GM12878 (cell line): ENCODE measurements at regions not wholly inside any gene's neighbourhood (a gene's known extent, or its start where the extent isn't known, plus 50 kb on each side); places are given as distances from the start of the nearest gene placed in this dataset.

ENCODE experiments used
- ATAC-seq: fragments of 200-7000 bp; cut with Tn5 transposase; 3 replicates; pipeline ENCODE4 v1.9.1; 2020; ENCODE audit warnings: mild to moderate bottlenecking, moderate library complexity
- BruUV-seq: library from RNA; stranded (reverse); fragments of 400-500 nt; replicated peaks from 2 replicates; lab custom pipeline; 2021; lab: Mats Ljungman, UMichigan
- CTCF ChIA-PET: fragments of 300-600 bp; sonication (Branson Sonifier 250); formaldehyde crosslinking; extraction: SDS; loops from one replicate; lab custom pipeline; 2021; ENCODE audit warnings: inconsistent platforms; lab: Yijun Ruan, JAX
- POLR2A ChIA-PET: fragments of 350-600 bp; formaldehyde crosslinking; extraction: SDS; loops from one replicate; lab custom pipeline; 2021; ENCODE audit warnings: inconsistent platforms; lab: Charles Lee
- RAD21 ChIA-PET: fragments of 300-600 bp; sonication (Branson Sonifier 250); formaldehyde crosslinking; loops from one replicate; lab custom pipeline; 2023; ENCODE audit warnings: antibody characterized with exemption; ENCODE audit not compliant: unreplicated experiment; lab: Charles Lee
- SMC1A ChIA-PET: fragments of 300-600 bp; sonication (Branson Sonifier 250); formaldehyde crosslinking; loops from one replicate; lab custom pipeline; 2023; ENCODE audit not compliant: unreplicated experiment, uncharacterized antibody; lab: Charles Lee
- DNase-seq: peaks from one replicate; pipeline ENCODE4 v3.0.0-alpha.2; 2011; ENCODE audit warnings: low read depth, low spot score
- FAIRE-seq: peaks from 3 replicates; lab custom pipeline; 2011; peaks lifted over from hg19 to GRCh38; lab: Jason Lieb, UNC
- H2AFZ ChIP-seq: 2 replicates; pipeline ENCODE4 v1.6.0; 2011; ENCODE audit warnings: low read depth, low read length, control low read depth; ENCODE audit not compliant: control insufficient read depth
- H3K27ac ChIP-seq: 2 replicates; pipeline ENCODE4 v1.5.1; 2011; ENCODE audit warnings: control low read depth; ENCODE audit not compliant: control insufficient read depth, insufficient read depth
- H3K27me3 ChIP-seq, 2 experiments: replicated peaks in 1 of 2; 2 replicates each; pipeline versions ENCODE4 v1.6.0 to v1.6.1; 2011; ENCODE audit warnings: low read length in 1 of 2; ENCODE audit not compliant: control insufficient read depth in 2 of 2, insufficient read depth in 2 of 2
- H3K36me3 ChIP-seq, 2 experiments: 2 replicates each; pipeline ENCODE4 v1.5.1; 2011; ENCODE audit warnings: low read length in 1 of 2; ENCODE audit not compliant: control insufficient read depth in 2 of 2, insufficient read depth in 2 of 2
- H3K4me1 ChIP-seq: 2 replicates; pipeline ENCODE4 v1.6.1; 2011; ENCODE audit warnings: mild to moderate bottlenecking, low read length, moderate library complexity, mixed read lengths; ENCODE audit not compliant: control insufficient read depth, insufficient read depth
- H3K4me2 ChIP-seq: 2 replicates; pipeline ENCODE4 v1.6.0; 2011; ENCODE audit warnings: control low read depth; ENCODE audit not compliant: control insufficient read depth, insufficient read depth
- H3K4me3 ChIP-seq: fragments of 200-600 bp; sonication (generic); 2 replicates; pipeline ENCODE4 v1.5.1; 2016
- H3K79me2 ChIP-seq: 2 replicates; pipeline ENCODE4 v1.6.0; 2011; ENCODE audit warnings: low read length; ENCODE audit not compliant: control insufficient read depth, insufficient read depth
- H3K9ac ChIP-seq: 2 replicates; pipeline ENCODE4 v1.8.0; 2011; ENCODE audit warnings: low read length, control low read depth, mixed read lengths; ENCODE audit not compliant: control insufficient read depth, insufficient read depth
- H3K9me3 ChIP-seq: replicated peaks from 3 replicates; pipeline ENCODE4 v1.5.1; 2011; ENCODE audit warnings: mild to moderate bottlenecking, low read length; ENCODE audit not compliant: control insufficient read depth, insufficient read depth
- H4K20me1 ChIP-seq: 2 replicates; pipeline ENCODE4 v1.6.0; 2011; ENCODE audit not compliant: control insufficient read depth, insufficient read depth
- NR2F1 ChIP-seq: fragments of 450-650 bp; conservative IDR thresholded peaks from 2 replicates; pipeline ENCODE4 v1.6.1; 2017; ENCODE audit warnings: mild to moderate bottlenecking
- NRF1 ChIP-seq: conservative IDR thresholded peaks from 2 replicates; pipeline ENCODE4 v1.6.1; 2011; ENCODE audit warnings: mild to moderate bottlenecking, low read depth, low read length, improper control_type of control experiment
- PAX8 ChIP-seq: fragments of 450-650 bp; IDR thresholded peaks from 2 replicates; pipeline ENCODE4 v1.6.1; 2017; ENCODE audit warnings: mild to moderate bottlenecking, moderate library complexity
- POLR2AphosphoS2 ChIP-seq: IDR thresholded peaks from 2 replicates; pipeline ENCODE4 v1.6.1; 2011; ENCODE audit warnings: low read depth, mild to moderate bottlenecking, low read length, improper control_type of control experiment, moderate library complexity
- WGBS: methylation state at CpG from one replicate; pipeline ENCODE4 v1.1.6; 2016; ENCODE audit warnings: low lambda C conversion rate; ENCODE audit not compliant: insufficient replicate concordance, insufficient coverage; ENCODE audit errors: missing lambda C conversion rate; 5-methylcytosine and 5-hydroxymethylcytosine counted together
- in situ Hi-C: fragments of 300-500 bp; cut with MboI; formaldehyde crosslinking; loops from 9 replicates; pipeline ENCODE4 v1.14.3; 2018; ENCODE audit warnings: mixed read lengths
- intact Hi-C: fragments of 100-400 bp; cut with micrococcal nuclease; formaldehyde crosslinking; loops from one replicate; pipeline ENCODE4 v1.14.2; 2022; ENCODE audit not compliant: unreplicated experiment
- TF ChIP-seq, protein P1 (sequence below): IDR thresholded peaks from 2 replicates; pipeline ENCODE4 v1.6.1; 2012; ENCODE audit warnings: low read length, inconsistent platforms
- TF ChIP-seq, protein P2 (sequence below): fragments of 450-650 bp; formaldehyde crosslinking; IDR thresholded peaks from 2 replicates; pipeline ENCODE4 v1.5.0; 2022; ENCODE audit warnings: mild to moderate bottlenecking, missing genetic modification characterization
- TF ChIP-seq, protein P3 (sequence below): fragments of 450-650 bp; IDR thresholded peaks from 2 replicates; pipeline ENCODE4 v1.6.1; 2018; ENCODE audit warnings: borderline replicate concordance, mild to moderate bottlenecking; ENCODE audit not compliant: partially characterized antibody
- TF ChIP-seq, protein P4 (sequence below): fragments of 450-650 bp; IDR thresholded peaks from 2 replicates; pipeline ENCODE4 v1.6.1; 2017; ENCODE audit warnings: mild to moderate bottlenecking
- TF ChIP-seq, protein P5 (sequence below): fragments of 450-650 bp; IDR thresholded peaks from 2 replicates; pipeline ENCODE4 v1.6.1; 2018; ENCODE audit warnings: mild to moderate bottlenecking, low read depth, moderate library complexity; ENCODE audit not compliant: partially characterized antibody

DNA sequence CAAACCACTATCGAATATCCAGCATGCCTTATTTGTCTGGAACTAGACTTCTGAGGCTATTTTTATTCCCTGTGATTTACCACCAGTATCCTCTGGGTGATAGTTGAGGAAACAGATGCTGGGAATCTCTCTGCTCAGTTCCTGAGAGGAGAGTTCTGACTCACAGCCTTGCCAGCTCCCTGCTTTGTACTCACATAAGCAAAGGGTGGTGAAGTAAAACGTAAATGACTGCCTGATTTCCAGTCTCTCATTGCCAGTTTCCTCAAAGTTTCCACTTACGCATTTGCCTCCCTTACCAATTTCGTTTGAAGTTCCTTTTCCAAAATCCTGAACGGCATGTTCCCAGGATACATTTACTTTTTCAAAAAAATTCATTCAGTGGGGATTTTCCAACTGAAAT lies 69.2 kb upstream of the HNRNPA3 start:
- no peak for ATAC-seq
- Histone ChIP-seq H3K79me2 (no peaks in the 10 kb centered on the region), H3K9me3 (no peaks in the 10 kb centered on the region), H3K4me1 (no peaks in the 10 kb centered on the region), H3K4me3 (no peak overlapping the region), H3K36me3 (no peaks in the 10 kb centered on the region), H3K27me3 (peaks cover 0 to 2% of the 10 kb centered on the region in 2 experiments; a peak in 1 of 4 replicates), H3K9ac (no peak overlapping the region), H2AFZ (no peak overlapping the region), H3K4me2 (no peak overlapping the region), H3K27ac (no peak overlapping the region), H4K20me1 (no peaks in the 10 kb centered on the region)
- POLR2A ChIA-PET, result no interaction called here
- FAIRE-seq, result no peak
- BruUV-seq, result no TSS peak
- in situ Hi-C loops (no loop called here), intact Hi-C loops (no loop called here)
- DNase-seq, result no peak
- RAD21 ChIA-PET, result interaction anchor here (0.8 to 1.3 kb wide), 4 partner anchors 13 to 326 kb away, joined by 3 to 4 read pairs (median 3); no protein-coding TSS in a partner anchor
- SMC1A ChIA-PET, result interaction anchor here (0.8 to 1.7 kb wide), 10 partner anchors 164 to 697 kb away, joined by 3 to 8 read pairs (median 3); no protein-coding TSS in a partner anchor
- CTCF ChIA-PET, result interaction anchor here (0.6 to 13.3 kb wide), 13 partner anchors 20 to 1004 kb away, joined by 3 to 250 read pairs (median 3); no protein-coding TSS in a partner anchor
- WGBS, result 10% methylated on average over 4 of the region's 5 CpGs
- TF ChIP-seq, protein P1, sequence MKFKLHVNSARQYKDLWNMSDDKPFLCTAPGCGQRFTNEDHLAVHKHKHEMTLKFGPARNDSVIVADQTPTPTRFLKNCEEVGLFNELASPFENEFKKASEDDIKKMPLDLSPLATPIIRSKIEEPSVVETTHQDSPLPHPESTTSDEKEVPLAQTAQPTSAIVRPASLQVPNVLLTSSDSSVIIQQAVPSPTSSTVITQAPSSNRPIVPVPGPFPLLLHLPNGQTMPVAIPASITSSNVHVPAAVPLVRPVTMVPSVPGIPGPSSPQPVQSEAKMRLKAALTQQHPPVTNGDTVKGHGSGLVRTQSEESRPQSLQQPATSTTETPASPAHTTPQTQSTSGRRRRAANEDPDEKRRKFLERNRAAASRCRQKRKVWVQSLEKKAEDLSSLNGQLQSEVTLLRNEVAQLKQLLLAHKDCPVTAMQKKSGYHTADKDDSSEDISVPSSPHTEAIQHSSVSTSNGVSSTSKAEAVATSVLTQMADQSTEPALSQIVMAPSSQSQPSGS, result no peak
- TF ChIP-seq, protein P2, sequence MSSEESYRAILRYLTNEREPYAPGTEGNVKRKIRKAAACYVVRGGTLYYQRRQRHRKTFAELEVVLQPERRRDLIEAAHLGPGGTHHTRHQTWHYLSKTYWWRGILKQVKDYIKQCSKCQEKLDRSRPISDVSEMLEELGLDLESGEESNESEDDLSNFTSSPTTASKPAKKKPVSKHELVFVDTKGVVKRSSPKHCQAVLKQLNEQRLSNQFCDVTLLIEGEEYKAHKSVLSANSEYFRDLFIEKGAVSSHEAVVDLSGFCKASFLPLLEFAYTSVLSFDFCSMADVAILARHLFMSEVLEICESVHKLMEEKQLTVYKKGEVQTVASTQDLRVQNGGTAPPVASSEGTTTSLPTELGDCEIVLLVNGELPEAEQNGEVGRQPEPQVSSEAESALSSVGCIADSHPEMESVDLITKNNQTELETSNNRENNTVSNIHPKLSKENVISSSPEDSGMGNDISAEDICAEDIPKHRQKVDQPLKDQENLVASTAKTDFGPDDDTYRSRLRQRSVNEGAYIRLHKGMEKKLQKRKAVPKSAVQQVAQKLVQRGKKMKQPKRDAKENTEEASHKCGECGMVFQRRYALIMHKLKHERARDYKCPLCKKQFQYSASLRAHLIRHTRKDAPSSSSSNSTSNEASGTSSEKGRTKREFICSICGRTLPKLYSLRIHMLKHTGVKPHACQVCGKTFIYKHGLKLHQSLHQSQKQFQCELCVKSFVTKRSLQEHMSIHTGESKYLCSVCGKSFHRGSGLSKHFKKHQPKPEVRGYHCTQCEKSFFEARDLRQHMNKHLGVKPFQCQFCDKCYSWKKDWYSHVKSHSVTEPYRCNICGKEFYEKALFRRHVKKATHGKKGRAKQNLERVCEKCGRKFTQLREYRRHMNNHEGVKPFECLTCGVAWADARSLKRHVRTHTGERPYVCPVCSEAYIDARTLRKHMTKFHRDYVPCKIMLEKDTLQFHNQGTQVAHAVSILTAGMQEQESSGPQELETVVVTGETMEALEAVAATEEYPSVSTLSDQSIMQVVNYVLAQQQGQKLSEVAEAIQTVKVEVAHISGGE, result no peak
- TF ChIP-seq, protein P3, sequence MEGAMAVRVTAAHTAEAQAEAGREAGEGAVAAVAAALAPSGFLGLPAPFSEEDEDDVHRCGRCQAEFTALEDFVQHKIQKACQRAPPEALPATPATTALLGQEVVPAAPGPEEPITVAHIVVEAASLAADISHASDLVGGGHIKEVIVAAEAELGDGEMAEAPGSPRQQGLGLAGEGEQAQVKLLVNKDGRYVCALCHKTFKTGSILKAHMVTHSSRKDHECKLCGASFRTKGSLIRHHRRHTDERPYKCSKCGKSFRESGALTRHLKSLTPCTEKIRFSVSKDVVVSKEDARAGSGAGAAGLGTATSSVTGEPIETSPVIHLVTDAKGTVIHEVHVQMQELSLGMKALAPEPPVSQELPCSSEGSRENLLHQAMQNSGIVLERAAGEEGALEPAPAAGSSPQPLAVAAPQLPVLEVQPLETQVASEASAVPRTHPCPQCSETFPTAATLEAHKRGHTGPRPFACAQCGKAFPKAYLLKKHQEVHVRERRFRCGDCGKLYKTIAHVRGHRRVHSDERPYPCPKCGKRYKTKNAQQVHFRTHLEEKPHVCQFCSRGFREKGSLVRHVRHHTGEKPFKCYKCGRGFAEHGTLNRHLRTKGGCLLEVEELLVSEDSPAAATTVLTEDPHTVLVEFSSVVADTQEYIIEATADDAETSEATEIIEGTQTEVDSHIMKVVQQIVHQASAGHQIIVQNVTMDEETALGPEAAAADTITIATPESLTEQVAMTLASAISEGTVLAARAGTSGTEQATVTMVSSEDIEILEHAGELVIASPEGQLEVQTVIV, result no peak
- no peak for TF ChIP-seq POLR2AphosphoS2
- TF ChIP-seq, protein P4, sequence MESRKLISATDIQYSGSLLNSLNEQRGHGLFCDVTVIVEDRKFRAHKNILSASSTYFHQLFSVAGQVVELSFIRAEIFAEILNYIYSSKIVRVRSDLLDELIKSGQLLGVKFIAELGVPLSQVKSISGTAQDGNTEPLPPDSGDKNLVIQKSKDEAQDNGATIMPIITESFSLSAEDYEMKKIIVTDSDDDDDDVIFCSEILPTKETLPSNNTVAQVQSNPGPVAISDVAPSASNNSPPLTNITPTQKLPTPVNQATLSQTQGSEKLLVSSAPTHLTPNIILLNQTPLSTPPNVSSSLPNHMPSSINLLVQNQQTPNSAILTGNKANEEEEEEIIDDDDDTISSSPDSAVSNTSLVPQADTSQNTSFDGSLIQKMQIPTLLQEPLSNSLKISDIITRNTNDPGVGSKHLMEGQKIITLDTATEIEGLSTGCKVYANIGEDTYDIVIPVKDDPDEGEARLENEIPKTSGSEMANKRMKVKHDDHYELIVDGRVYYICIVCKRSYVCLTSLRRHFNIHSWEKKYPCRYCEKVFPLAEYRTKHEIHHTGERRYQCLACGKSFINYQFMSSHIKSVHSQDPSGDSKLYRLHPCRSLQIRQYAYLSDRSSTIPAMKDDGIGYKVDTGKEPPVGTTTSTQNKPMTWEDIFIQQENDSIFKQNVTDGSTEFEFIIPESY, result no peak
- no peak for TF ChIP-seq NR2F1
- no peak for TF ChIP-seq NRF1
- TF ChIP-seq, protein P5, sequence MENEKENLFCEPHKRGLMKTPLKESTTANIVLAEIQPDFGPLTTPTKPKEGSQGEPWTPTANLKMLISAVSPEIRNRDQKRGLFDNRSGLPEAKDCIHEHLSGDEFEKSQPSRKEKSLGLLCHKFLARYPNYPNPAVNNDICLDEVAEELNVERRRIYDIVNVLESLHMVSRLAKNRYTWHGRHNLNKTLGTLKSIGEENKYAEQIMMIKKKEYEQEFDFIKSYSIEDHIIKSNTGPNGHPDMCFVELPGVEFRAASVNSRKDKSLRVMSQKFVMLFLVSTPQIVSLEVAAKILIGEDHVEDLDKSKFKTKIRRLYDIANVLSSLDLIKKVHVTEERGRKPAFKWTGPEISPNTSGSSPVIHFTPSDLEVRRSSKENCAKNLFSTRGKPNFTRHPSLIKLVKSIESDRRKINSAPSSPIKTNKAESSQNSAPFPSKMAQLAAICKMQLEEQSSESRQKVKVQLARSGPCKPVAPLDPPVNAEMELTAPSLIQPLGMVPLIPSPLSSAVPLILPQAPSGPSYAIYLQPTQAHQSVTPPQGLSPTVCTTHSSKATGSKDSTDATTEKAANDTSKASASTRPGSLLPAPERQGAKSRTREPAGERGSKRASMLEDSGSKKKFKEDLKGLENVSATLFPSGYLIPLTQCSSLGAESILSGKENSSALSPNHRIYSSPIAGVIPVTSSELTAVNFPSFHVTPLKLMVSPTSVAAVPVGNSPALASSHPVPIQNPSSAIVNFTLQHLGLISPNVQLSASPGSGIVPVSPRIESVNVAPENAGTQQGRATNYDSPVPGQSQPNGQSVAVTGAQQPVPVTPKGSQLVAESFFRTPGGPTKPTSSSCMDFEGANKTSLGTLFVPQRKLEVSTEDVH, result no peak
- no peak for TF ChIP-seq PAX8
